OCI-M2 (cell line): ENCODE measurements at regions not wholly inside any gene's neighbourhood (a gene's known extent, or its start where the extent isn't known, plus 50 kb on each side); places are given as distances from the start of the nearest gene placed in this dataset.

ENCODE experiments used
- DNase-seq: peaks from one replicate; lab custom pipeline; 2025; ENCODE audit not compliant: unreplicated experiment; lab: John Stamatoyannopoulos, UW

- no peak for DNase-seq
Observed at GRCh38 chr12:127401005-127401404, 866.0 kb upstream of the TMEM132C start.

- no peak for DNase-seq
Observed at GRCh38 chr12:127401536-127401935, 865.4 kb upstream of the TMEM132C start.

- DNase-seq: no peak
Observed at GRCh38 chr12:127411166-127411915, 855.6 kb upstream of the TMEM132C start.

- no peak for DNase-seq
Observed at GRCh38 chr12:127411981-127412380, 855.0 kb upstream of the TMEM132C start.

- no peak for DNase-seq
Observed at GRCh38 chr12:127412866-127413265, 854.1 kb upstream of the TMEM132C start.

GRCh38 chr12:127414186-127414585 lies 852.8 kb upstream of the TMEM132C start:
- DNase-seq: no peak

- DNase-seq: no peak
Observed at GRCh38 chr12:127414636-127415035, 852.3 kb upstream of the TMEM132C start.

GRCh38 chr12:127416796-127417195 lies 850.2 kb upstream of the TMEM132C start:
- DNase-seq: no peak

GRCh38 chr12:127419111-127419510 lies 847.9 kb upstream of the TMEM132C start:
- no peak for DNase-seq

GRCh38 chr12:127421614-127422013 lies 845.4 kb upstream of the TMEM132C start:
- no peak for DNase-seq

GRCh38 chr12:127422935-127423566 lies 843.9 kb upstream of the TMEM132C start:
- no peak for DNase-seq

- DNase-seq: no peak
Observed at GRCh38 chr12:127425474-127425873, 841.5 kb upstream of the TMEM132C start.

GRCh38 chr12:127428420-127428819 lies 838.5 kb upstream of the TMEM132C start:
- no peak for DNase-seq

GRCh38 chr12:127429551-127430285 lies 837.3 kb upstream of the TMEM132C start:
- no peak for DNase-seq

- DNase-seq: no peak
Observed at GRCh38 chr12:127430401-127430800, 836.6 kb upstream of the TMEM132C start.

- DNase-seq: no peak
Observed at GRCh38 chr12:127431177-127431576, 835.8 kb upstream of the TMEM132C start.

- no peak for DNase-seq
Observed at GRCh38 chr12:127431594-127431993, 835.4 kb upstream of the TMEM132C start.

- no peak for DNase-seq
Observed at GRCh38 chr12:127435439-127435838, 831.5 kb upstream of the TMEM132C start.

GRCh38 chr12:127438512-127439244 lies 828.3 kb upstream of the TMEM132C start:
- no peak for DNase-seq

- no peak for DNase-seq
Observed at GRCh38 chr12:127445581-127446139, 821.3 kb upstream of the TMEM132C start.

GRCh38 chr12:127448906-127449305 lies 818.1 kb upstream of the TMEM132C start:
- no peak for DNase-seq
